ENCODE measurements at regions not wholly inside any gene's neighbourhood (a gene's known extent, or its start where the extent isn't known, plus 50 kb on each side); places are given as distances from the start of the nearest gene placed in this dataset.

- TF ChIP-seq CTCF (IDR thresholded peaks at IDR 0.05) (no peak), ZFX (IDR thresholded peaks at IDR 0.05; ENCODE audit: borderline replicate concordance) (no peak)
Observed at GRCh38 chr2:177326591-177326990, 62.1 kb upstream of the NFE2L2 start.

Measured in 22Rv1 (cell line).